Chondrocyte (in vitro differentiated cells): ENCODE measurements at regions not wholly inside any gene's neighbourhood (a gene's known extent, or its start where the extent isn't known, plus 50 kb on each side); places are given as distances from the start of the nearest gene placed in this dataset.

Source experiments
- DNase-seq: peaks from one replicate; pipeline ENCODE4 v3.0.0; 2021; ENCODE audit warnings: mixed read lengths, low spot score
- H3K27ac Mint-ChIP-seq: one replicate; pipeline ENCODE4 v1.8.0; 2021; ENCODE audit warnings: mild to moderate bottlenecking, moderate library complexity, mixed read lengths; ENCODE audit not compliant: unreplicated experiment
- H3K27me3 Mint-ChIP-seq: 2 replicates; pipeline ENCODE4 v1.8.0; 2021; ENCODE audit warnings: low read depth, mixed read lengths
- H3K36me3 Mint-ChIP-seq: 2 replicates; pipeline ENCODE4 v1.8.0; 2021; ENCODE audit warnings: low read depth, mixed read lengths
- H3K4me1 Mint-ChIP-seq: 2 replicates; pipeline ENCODE4 v1.8.0; 2021; ENCODE audit warnings: low read depth, mild to moderate bottlenecking, mixed read lengths
- H3K4me3 Mint-ChIP-seq: one replicate; pipeline ENCODE4 v1.8.0; 2021; ENCODE audit warnings: mild to moderate bottlenecking, moderate library complexity, mixed read lengths; ENCODE audit not compliant: unreplicated experiment
- H3K9me3 Mint-ChIP-seq: 2 replicates; pipeline ENCODE4 v1.8.0; 2021; ENCODE audit warnings: low read depth, mixed read lengths
- TF ChIP-seq, protein P1 (sequence below): fragments of 200-600 bp; sonication (generic); IDR thresholded peaks from 2 replicates; pipeline ENCODE4 v1.5.0; 2021; ENCODE audit warnings: antibody characterized with exemption, mild to moderate bottlenecking, moderate library complexity

DNA sequence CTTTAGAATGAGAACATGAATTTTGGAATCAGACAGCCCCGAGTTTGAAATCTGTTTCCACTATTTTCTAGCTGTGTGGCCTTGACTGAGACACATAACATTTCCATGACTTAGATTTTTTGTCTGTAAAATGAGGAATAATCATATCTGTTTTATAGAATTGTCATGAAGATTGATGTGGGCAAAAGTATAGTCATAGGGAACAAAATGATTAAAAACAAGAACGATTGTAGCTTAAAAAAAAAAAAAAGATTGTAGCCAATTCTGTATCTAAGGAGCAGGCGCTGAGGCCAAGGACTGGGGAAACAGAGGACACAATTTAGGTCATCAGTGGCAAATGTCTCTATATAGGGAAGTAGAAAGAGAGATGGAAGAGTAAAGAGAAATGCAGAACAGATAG, 201.6 kb upstream of the C1QTNF7 start:
- TF ChIP-seq, protein P1, sequence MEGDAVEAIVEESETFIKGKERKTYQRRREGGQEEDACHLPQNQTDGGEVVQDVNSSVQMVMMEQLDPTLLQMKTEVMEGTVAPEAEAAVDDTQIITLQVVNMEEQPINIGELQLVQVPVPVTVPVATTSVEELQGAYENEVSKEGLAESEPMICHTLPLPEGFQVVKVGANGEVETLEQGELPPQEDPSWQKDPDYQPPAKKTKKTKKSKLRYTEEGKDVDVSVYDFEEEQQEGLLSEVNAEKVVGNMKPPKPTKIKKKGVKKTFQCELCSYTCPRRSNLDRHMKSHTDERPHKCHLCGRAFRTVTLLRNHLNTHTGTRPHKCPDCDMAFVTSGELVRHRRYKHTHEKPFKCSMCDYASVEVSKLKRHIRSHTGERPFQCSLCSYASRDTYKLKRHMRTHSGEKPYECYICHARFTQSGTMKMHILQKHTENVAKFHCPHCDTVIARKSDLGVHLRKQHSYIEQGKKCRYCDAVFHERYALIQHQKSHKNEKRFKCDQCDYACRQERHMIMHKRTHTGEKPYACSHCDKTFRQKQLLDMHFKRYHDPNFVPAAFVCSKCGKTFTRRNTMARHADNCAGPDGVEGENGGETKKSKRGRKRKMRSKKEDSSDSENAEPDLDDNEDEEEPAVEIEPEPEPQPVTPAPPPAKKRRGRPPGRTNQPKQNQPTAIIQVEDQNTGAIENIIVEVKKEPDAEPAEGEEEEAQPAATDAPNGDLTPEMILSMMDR = no peak
- no peaks in the 10 kb centered on the region for H3K4me1 Mint-ChIP-seq
- no peak overlapping the region for H3K4me3 Mint-ChIP-seq
- no peaks in the 10 kb centered on the region for H3K36me3 Mint-ChIP-seq
- H3K9me3 Mint-ChIP-seq = peaks cover 4% of the 10 kb centered on the region
- DNase-seq = no peak
- no peaks in the 10 kb centered on the region for H3K27me3 Mint-ChIP-seq
- no peak overlapping the region for H3K27ac Mint-ChIP-seq

DNA sequence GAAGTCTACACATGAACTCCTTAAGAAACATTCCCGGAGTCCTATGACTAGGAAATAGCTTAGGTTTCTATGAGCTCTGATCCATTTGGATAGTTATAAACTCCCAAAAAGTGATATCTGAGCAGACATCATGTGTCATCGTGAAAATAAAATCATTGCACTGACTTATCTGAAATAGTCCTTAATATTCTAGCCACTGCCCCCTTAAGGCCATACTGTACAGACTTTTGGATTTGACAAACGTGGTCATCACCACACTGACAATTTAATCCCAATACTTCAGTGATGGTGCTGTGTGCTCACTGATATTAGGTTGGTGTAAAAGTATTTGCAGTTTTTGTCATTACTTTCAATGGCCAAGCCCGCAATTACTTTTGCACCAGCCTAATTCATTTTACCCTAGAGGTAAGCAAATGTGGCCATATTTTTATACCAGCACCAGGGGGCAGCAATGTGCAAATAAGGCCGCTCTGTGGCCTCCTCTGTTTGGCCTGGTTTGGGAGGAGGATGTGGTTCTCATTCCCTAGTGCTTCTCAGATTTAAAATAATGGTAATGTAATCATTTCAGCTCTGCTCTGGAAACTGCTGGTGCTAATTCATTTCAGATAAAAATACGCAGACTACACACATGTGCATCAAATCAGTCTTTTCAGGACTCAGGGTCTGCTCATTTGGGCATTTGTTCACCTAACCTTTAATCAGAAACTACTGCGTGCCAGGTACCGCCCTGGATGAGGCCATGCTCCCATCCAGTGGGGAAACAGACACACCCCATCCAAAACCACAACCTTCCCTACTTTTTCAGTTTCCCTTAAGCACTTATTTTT, 196.4 kb upstream of the C1QTNF7 start:
- Mint-ChIP-seq H3K4me3 (no peak overlapping the region), H3K4me1 (peaks cover 43% of the 10 kb centered on the region), H3K27me3 (no peaks in the 10 kb centered on the region), H3K36me3 (no peaks in the 10 kb centered on the region), H3K27ac (no peak overlapping the region), H3K9me3 (no peaks in the 10 kb centered on the region)
- no peak for DNase-seq
- TF ChIP-seq, protein P1 = peak; percentile 91

DNA sequence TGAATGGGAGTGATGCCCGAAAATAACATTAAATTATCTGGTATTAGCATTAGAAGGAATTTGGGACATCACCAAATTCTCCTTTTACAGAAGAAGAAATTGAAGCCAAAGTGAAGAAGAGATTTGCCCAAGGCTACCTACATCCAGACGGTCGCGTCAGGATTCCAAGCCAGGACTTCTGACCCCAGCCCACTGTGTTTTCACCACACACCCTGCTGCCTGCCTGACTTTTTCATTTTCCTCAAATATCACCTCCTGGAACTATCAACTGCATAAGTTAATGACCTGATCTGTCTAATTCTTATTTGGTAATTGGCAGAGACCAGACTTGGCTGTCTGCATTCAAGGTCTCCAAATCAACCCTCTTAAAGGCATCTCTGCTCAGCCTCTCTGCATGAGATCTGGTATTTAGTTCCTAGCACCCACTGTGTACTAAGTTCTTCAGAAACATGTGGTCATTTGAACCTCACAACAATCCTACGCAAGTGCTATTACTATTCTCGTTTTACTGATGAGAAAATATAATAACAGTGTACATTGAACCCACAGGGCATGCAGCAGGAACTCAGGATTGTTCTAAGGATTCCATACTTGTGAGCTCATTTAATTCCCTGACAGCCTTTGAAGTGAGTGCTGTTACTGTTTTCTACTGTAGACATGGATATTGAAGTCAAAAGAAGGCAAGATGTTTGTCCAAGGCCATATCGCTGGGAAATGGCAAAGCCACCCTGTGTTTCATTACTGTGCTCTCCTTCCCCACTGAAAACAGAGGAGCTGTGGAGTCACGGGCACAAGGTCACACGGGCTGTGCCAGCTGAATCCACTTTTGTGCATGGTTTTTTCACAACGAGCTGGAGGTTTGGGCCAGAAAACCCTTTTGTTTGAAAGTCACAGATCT, 195.2 kb upstream of the C1QTNF7 start:
- H3K27me3 Mint-ChIP-seq = no peaks in the 10 kb centered on the region
- peaks cover 43% of the 10 kb centered on the region for H3K4me1 Mint-ChIP-seq
- peak overlapping the region; percentile 74 for H3K27ac Mint-ChIP-seq
- no peak overlapping the region for H3K4me3 Mint-ChIP-seq
- no peak for DNase-seq
- TF ChIP-seq, protein P1 = no peak
- H3K9me3 Mint-ChIP-seq = no peaks in the 10 kb centered on the region
- no peaks in the 10 kb centered on the region for H3K36me3 Mint-ChIP-seq

DNA sequence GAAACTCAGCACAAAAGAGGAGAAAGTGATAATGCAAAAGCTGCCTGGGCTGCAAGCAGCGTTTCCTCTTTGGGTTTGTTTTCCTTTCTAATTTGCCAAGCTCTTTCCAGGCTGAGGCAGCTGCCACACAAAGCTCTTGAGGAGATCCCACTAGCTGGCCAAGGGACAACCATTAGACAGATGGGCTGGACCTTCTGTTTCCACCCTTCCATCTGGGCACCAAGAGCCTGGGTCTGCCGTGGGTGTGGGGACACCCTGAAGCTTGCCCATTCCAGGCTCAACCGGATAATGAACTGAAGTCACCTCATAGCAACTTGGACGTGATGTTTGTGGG, 194.6 kb upstream of the C1QTNF7 start:
- TF ChIP-seq, protein P1 = no peak
- DNase-seq = no peak
- H3K36me3 Mint-ChIP-seq = no peaks in the 10 kb centered on the region
- H3K4me3 Mint-ChIP-seq = no peak overlapping the region
- H3K27me3 Mint-ChIP-seq = no peaks in the 10 kb centered on the region
- peak overlapping the region; percentile 74 for H3K27ac Mint-ChIP-seq
- no peaks in the 10 kb centered on the region for H3K9me3 Mint-ChIP-seq
- H3K4me1 Mint-ChIP-seq = peaks cover 43% of the 10 kb centered on the region

DNA sequence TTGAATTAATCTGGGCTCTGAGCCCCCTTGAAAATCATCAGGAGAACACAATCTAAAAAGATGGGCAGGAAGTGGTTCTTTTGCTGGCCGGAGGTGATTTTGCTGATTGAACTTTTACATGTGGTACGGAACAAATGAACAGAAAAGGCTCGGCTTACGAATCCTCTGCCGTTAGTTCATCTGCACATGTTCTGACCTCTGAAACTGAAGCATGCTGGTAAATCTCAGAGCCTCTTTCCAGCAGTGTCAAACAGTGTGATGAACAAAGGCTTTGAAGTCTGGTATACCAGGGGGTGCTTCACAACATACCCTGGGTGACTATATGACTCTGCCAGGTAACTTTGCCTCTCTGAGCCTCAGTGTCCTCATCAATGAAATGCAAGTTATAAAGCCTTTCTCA, 194.2 kb upstream of the C1QTNF7 start:
- Mint-ChIP-seq H3K36me3 (no peaks in the 10 kb centered on the region), H3K27ac (peak overlapping the region; percentile 74), H3K27me3 (no peaks in the 10 kb centered on the region), H3K4me3 (no peak overlapping the region), H3K9me3 (no peaks in the 10 kb centered on the region), H3K4me1 (peaks cover 45% of the 10 kb centered on the region)
- no peak for DNase-seq
- TF ChIP-seq, protein P1 = no peak
